Adrenal gland (tissue), 5 donors: ENCODE measurements at regions not wholly inside any gene's neighbourhood (a gene's known extent, or its start where the extent isn't known, plus 50 kb on each side); places are given as distances from the start of the nearest gene placed in this dataset.

Source experiments
- CTCF ChIP-seq, 6 experiments: fragments of 450-650 bp in 4 of 6; fragments of 200-600 bp in 2 of 6; sonication (generic) in 1 of 6; IDR thresholded peaks; 1 replicate in 5 of 6; 2 replicates in 1 of 6; pipeline versions ENCODE4 v1.5.1 to v1.8.0; 2016 to 2021; ENCODE audit warnings: antibody characterized with exemption in 6 of 6, mild to moderate bottlenecking in 2 of 6, moderate library complexity in 1 of 6
- POLR2A ChIP-seq, 2 donors: fragments of 450-650 bp; IDR thresholded peaks; one replicate each; pipeline ENCODE4 v1.6.1; 2017; ENCODE audit warnings: antibody characterized with exemption in 2 of 2, mild to moderate bottlenecking in 2 of 2, moderate library complexity in 1 of 2
- donor health status: DM: no; HTN: no; CAD: no.

GRCh38 chr6:18861204-18861603 is 474.1 kb downstream of the RNF144B start:
- TF ChIP-seq CTCF (IDR thresholded peaks at IDR 0.05) (no peak), POLR2A (IDR thresholded peaks at IDR 0.05) (no peak)
